ENCODE measurements at regions not wholly inside any gene's neighbourhood (a gene's known extent, or its start where the extent isn't known, plus 50 kb on each side); places are given as distances from the start of the nearest gene placed in this dataset.
"Not testable (repeated sequence)": the region's sequence is repeated elsewhere in the genome, so short reads cannot be mapped to it uniquely, and the experiment has no call there.

DNA sequence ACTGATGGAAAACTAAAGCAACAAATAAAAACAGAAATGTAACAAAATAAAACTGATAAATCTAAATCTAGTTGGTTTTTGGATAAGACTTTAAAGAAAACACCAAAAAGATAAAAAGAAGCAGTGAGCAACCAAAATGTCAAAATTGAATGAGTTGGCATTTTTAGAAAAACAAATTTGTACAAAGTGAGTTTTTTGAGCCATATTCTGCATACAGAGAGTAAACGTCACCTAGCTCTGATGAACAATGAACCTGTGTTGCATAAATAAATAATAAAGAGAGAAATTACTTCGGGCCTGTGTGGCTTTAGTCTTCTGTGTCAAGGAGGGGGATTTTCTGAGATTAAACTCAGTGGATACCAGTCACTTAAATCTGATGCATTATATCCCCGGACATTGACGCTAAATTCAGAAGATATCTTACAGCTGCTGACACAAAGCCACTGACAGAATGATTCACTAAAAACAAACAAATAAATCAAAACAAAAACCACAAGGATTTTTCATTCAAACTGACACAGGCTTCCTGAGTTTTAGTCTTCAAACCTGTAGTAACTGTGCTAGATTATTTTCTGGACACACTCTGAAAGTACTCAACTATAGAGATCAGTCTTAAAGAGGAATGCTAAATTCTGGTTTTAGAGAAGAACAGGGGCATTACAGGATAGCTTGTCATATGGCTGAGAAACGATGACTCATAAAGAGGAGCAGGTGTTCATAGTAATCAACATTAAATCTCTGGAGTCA is 403.5 kb upstream of the ST8SIA4 start:
- CTCF ChIA-PET = no interaction called here
- POLR2A ChIA-PET = no interaction called here
- TF ChIP-seq, protein P1, sequence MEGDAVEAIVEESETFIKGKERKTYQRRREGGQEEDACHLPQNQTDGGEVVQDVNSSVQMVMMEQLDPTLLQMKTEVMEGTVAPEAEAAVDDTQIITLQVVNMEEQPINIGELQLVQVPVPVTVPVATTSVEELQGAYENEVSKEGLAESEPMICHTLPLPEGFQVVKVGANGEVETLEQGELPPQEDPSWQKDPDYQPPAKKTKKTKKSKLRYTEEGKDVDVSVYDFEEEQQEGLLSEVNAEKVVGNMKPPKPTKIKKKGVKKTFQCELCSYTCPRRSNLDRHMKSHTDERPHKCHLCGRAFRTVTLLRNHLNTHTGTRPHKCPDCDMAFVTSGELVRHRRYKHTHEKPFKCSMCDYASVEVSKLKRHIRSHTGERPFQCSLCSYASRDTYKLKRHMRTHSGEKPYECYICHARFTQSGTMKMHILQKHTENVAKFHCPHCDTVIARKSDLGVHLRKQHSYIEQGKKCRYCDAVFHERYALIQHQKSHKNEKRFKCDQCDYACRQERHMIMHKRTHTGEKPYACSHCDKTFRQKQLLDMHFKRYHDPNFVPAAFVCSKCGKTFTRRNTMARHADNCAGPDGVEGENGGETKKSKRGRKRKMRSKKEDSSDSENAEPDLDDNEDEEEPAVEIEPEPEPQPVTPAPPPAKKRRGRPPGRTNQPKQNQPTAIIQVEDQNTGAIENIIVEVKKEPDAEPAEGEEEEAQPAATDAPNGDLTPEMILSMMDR (IDR thresholded peaks at IDR 0.05; ENCODE audit: control extremely low read depth, extremely low read depth, low read depth, missing control alignments) = no peak
- no peak for DNase-seq (ENCODE audit: extremely low spot score)

DNA sequence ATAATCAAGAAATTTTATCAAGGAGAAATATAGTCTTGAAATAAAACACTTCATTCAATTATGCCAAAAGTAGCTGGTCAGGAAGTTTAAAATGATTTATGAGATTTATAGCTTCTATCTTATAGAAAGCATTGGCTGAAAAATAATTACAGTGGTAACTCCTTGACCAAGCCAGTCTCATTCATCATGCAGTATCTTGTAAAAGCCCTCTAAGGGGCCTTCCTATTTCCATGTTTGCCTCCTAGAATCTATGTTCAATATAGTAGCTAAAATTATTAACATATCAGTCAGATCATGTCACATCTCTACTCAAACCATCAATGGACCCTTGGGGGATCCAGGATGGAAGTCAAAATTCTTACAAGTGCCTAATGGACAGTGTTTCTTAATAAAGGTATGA is 393.4 kb upstream of the ST8SIA4 start:
- no peak for DNase-seq (ENCODE audit: extremely low spot score)
- POLR2A ChIA-PET = no interaction called here
- CTCF ChIA-PET = no interaction called here
- TF ChIP-seq, protein P1 (IDR thresholded peaks at IDR 0.05; ENCODE audit: control extremely low read depth, extremely low read depth, low read depth, missing control alignments) = no peak

GRCh38 chr5:101292199-101292598 is 389.1 kb upstream of the ST8SIA4 start:
- CTCF ChIA-PET = no interaction called here
- POLR2A ChIA-PET = no interaction called here
- TF ChIP-seq, protein P1 (IDR thresholded peaks at IDR 0.05; ENCODE audit: control extremely low read depth, extremely low read depth, low read depth, missing control alignments) = no peak
- no peak for DNase-seq (ENCODE audit: extremely low spot score)

DNA sequence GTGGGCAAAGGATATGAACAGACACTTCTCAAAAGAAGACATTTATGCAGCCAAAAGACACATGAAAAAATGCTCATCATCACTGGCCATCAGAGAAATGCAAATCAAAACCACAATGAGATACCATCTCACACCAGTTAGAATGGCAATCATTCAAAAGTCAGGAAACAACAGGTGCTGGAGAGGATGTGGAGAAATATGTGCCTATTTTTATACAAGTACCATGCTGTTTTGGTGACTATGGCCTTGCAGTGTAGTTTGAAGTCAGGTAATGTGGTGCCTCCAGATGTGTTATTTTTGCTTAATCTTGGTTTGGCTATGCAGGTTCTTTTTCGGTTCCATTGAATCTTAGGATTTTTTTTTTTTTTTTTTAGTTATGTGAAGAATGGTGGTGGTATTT is 387.7 kb upstream of the ST8SIA4 start:
- CTCF ChIA-PET; POLR2A ChIA-PET; DNase-seq (ENCODE audit: extremely low spot score): not testable (repeated sequence)

DNA sequence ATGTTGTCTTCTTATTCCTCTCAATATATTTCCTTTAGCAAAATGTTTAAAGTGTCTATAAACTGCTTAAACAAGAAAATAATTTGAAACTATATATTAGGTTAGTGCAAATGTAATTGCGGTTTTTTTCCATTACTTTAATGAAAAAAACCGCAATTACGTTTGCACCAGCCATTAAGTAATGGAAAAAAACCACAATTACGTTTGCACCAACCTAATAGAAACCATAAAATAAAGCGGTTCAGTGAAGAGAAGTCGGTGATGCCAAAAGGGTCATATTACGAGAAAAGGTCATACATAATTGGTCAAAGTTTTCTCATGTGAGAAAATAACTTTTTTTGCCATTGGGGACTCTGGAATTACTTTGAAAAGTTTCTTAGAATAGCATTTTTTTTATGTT is 385.6 kb upstream of the ST8SIA4 start:
- ChIA-PET POLR2A (no interaction called here), CTCF (no interaction called here)
- DNase-seq (ENCODE audit: extremely low spot score) = no peak
- TF ChIP-seq, protein P1 (IDR thresholded peaks at IDR 0.05; ENCODE audit: control extremely low read depth, extremely low read depth, low read depth, missing control alignments) = no peak

DNA sequence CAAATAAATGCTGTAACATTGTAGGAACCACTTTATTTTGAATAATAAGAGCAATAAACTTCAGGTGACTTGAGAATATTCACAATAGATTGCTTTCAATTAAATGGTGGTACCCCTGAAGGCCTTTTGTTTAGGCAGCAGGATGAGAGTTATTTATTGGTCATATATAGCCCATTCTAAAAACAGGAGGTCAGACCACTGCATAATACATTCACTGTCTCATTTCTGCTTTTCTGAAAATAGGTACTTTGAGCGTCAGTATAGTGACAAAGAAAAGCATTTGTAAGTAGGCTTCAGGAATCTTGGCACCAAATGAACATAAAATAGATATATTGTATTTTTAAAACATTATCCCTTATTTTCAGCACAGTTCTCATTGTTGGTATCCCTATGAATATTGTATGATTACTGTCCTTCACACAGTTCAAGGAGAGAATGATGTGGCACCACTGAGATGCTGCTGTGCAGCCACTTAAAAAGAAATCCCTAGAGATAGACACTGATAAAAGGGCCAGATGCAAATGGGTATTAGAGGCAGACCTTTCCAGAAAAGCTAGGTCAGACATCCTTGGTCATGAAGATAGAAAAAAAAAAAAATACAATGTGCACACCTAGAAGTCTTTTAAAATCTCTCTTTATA is 381.8 kb upstream of the ST8SIA4 start:
- TF ChIP-seq, protein P1 (IDR thresholded peaks at IDR 0.05; ENCODE audit: control extremely low read depth, extremely low read depth, low read depth, missing control alignments) = no peak
- DNase-seq (ENCODE audit: extremely low spot score) = no peak
- CTCF ChIA-PET = no interaction called here
- POLR2A ChIA-PET = no interaction called here

DNA sequence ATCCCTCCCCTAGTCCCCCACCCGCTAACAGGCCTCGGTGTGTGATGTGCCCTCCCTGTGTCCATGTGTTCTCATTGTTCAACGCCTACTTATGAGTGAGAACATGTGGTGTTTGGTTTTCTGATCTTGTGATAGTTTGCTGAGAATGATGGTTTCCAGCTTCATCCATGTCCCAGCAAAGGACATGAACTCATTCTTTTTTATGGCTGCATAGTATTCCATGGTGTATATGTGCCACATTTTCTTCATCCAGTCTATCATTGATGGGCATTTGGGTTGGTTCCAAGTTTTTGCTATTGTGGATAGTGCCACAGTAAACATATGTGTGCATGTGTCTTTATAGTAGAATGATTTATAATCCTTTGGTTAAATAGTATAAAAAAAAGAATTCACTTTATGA is 380.9 kb upstream of the ST8SIA4 start:
- POLR2A ChIA-PET; CTCF ChIA-PET; DNase-seq (ENCODE audit: extremely low spot score): not testable (repeated sequence)
